Loucy (cell line): ENCODE measurements at regions not wholly inside any gene's neighbourhood (a gene's known extent, or its start where the extent isn't known, plus 50 kb on each side); places are given as distances from the start of the nearest gene placed in this dataset.

Experiments used
- H2AFZ ChIP-seq: fragments of 200-600 bp; sonication (generic); 2 replicates; pipeline ENCODE4 v1.6.0; 2016; ENCODE audit warnings: antibody characterized with exemption, mild to moderate bottlenecking, low read length, moderate library complexity
- H3F3A ChIP-seq: fragments of 200-600 bp; 2 replicates; pipeline ENCODE4 v1.6.0; 2016; ENCODE audit warnings: antibody characterized with exemption, low read depth, mild to moderate bottlenecking
- H3K27me3 ChIP-seq: fragments of 200-600 bp; sonication (generic); 2 replicates; pipeline ENCODE4 v1.6.1; 2014; ENCODE audit warnings: low read length, mild to moderate bottlenecking; ENCODE audit not compliant: insufficient read depth, poor library complexity, severe bottlenecking
- H3K36me3 ChIP-seq: fragments of 200-600 bp; sonication (generic); 2 replicates; pipeline ENCODE4 v1.6.1; 2016; ENCODE audit warnings: low read length; ENCODE audit not compliant: insufficient read depth
- H3K4me1 ChIP-seq: fragments of 200-600 bp; sonication (generic); 2 replicates; pipeline ENCODE4 v1.5.1; 2014; ENCODE audit warnings: low read length, mild to moderate bottlenecking; ENCODE audit not compliant: insufficient read depth, poor library complexity, severe bottlenecking
- H3K4me2 ChIP-seq: fragments of 200-600 bp; sonication (generic); 2 replicates; pipeline ENCODE4 v1.6.0; 2014; ENCODE audit warnings: antibody characterized with exemption, low read length, low read depth, mild to moderate bottlenecking; ENCODE audit not compliant: poor library complexity, severe bottlenecking
- H3K4me3 ChIP-seq: fragments of 200-600 bp; sonication (generic); 2 replicates; pipeline ENCODE4 v1.5.1; 2014; ENCODE audit warnings: low read length, mild to moderate bottlenecking, mixed read lengths; ENCODE audit not compliant: poor library complexity, severe bottlenecking
- H3K79me2 ChIP-seq: fragments of 200-600 bp; sonication (generic); 2 replicates; pipeline ENCODE4 v1.6.1; 2014; ENCODE audit warnings: low read length; ENCODE audit not compliant: insufficient read depth
- H3K9ac ChIP-seq: fragments of 200-600 bp; sonication (generic); 2 replicates; pipeline ENCODE4 v1.6.0; 2014; ENCODE audit warnings: mild to moderate bottlenecking, low read depth, low read length, moderate library complexity; ENCODE audit not compliant: poor library complexity, severe bottlenecking
- H3K9me2 ChIP-seq: fragments of 200-600 bp; sonication (generic); replicated peaks from 2 replicates; pipeline ENCODE4 v1.6.1; 2016; ENCODE audit warnings: low read depth, low read length, mixed read lengths
- H3K9me3 ChIP-seq: fragments of 200-600 bp; sonication (generic); 2 replicates; pipeline ENCODE4 v1.6.1; 2014; ENCODE audit warnings: mild to moderate bottlenecking, antibody characterized with exemption, low read length, low read depth; ENCODE audit not compliant: insufficient read depth
- H4K20me1 ChIP-seq: fragments of 200-600 bp; sonication (generic); 2 replicates; pipeline ENCODE4 v1.6.0; 2014; ENCODE audit warnings: antibody characterized with exemption, low read length, mild to moderate bottlenecking; ENCODE audit not compliant: insufficient read depth, poor library complexity, severe bottlenecking
- CTCF ChIP-seq: fragments of 200-600 bp; sonication (generic); conservative IDR thresholded peaks from 2 replicates; pipeline ENCODE4 v1.5.1; 2014; ENCODE audit warnings: mild to moderate bottlenecking, antibody characterized with exemption, low read length
- EZH2phosphoT487 ChIP-seq: fragments of 200-600 bp; IDR thresholded peaks from 2 replicates; pipeline ENCODE4 v1.6.1; 2018; ENCODE audit warnings: antibody characterized with exemption, mild to moderate bottlenecking, moderate library complexity, borderline replicate concordance

- H3K4me3 ChIP-seq, result no peak overlapping the region
- H3K79me2 ChIP-seq, result no peaks in the 10 kb centered on the region
- no peak for TF ChIP-seq CTCF
- TF ChIP-seq EZH2phosphoT487, result no peak
- H3K4me2 ChIP-seq, result no peak overlapping the region
- no peak overlapping the region for H3K9ac ChIP-seq
- no peaks in the 10 kb centered on the region for H3K4me1 ChIP-seq
- H3K9me3 ChIP-seq, result no peaks in the 10 kb centered on the region
- no peaks in the 10 kb centered on the region for H3F3A ChIP-seq
- H3K27me3 ChIP-seq, result no peaks in the 10 kb centered on the region
- H3K9me2 ChIP-seq, result no peaks in the 10 kb centered on the region
- H2AFZ ChIP-seq, result no peak overlapping the region
- H3K36me3 ChIP-seq, result no peaks in the 10 kb centered on the region
- no peaks in the 10 kb centered on the region for H4K20me1 ChIP-seq
Observed at GRCh38 chr13:74335370-74335769, 201.2 kb upstream of the KLF12 start.

GRCh38 chr13:74329962-74330361 is 195.8 kb upstream of the KLF12 start:
- H3F3A ChIP-seq, result no peaks in the 10 kb centered on the region
- H4K20me1 ChIP-seq, result no peaks in the 10 kb centered on the region
- H3K9me2 ChIP-seq, result no peaks in the 10 kb centered on the region
- no peak overlapping the region for H3K9ac ChIP-seq
- H3K36me3 ChIP-seq, result no peaks in the 10 kb centered on the region
- no peaks in the 10 kb centered on the region for H3K79me2 ChIP-seq
- no peak overlapping the region for H3K4me2 ChIP-seq
- no peak overlapping the region for H3K4me3 ChIP-seq
- no peaks in the 10 kb centered on the region for H3K4me1 ChIP-seq
- no peaks in the 10 kb centered on the region for H3K27me3 ChIP-seq
- H3K9me3 ChIP-seq, result no peaks in the 10 kb centered on the region
- TF ChIP-seq CTCF, result no peak
- no peak for TF ChIP-seq EZH2phosphoT487
- H2AFZ ChIP-seq, result no peak overlapping the region

- no peak overlapping the region for H2AFZ ChIP-seq
- no peak overlapping the region for H3K4me2 ChIP-seq
Observed at GRCh38 chr13:74325106-74325505, 190.9 kb upstream of the KLF12 start.

More at GRCh38 chr13:74325106-74325505, 190.9 kb upstream of the KLF12 start:
- no peaks in the 10 kb centered on the region for H3K9me2 ChIP-seq
- H3K9me3 ChIP-seq, result no peaks in the 10 kb centered on the region
- H3K27me3 ChIP-seq, result no peaks in the 10 kb centered on the region
- no peaks in the 10 kb centered on the region for H3K4me1 ChIP-seq
- no peaks in the 10 kb centered on the region for H3K79me2 ChIP-seq
- H3K36me3 ChIP-seq, result no peaks in the 10 kb centered on the region
- TF ChIP-seq EZH2phosphoT487, result no peak
- TF ChIP-seq CTCF, result no peak
- no peaks in the 10 kb centered on the region for H3F3A ChIP-seq
- no peaks in the 10 kb centered on the region for H4K20me1 ChIP-seq
- no peak overlapping the region for H3K9ac ChIP-seq
- no peak overlapping the region for H3K4me3 ChIP-seq
